HG02870 (cell line): ENCODE measurements at regions not wholly inside any gene's neighbourhood (a gene's known extent, or its start where the extent isn't known, plus 50 kb on each side); places are given as distances from the start of the nearest gene placed in this dataset.

Experiments used
- ATAC-seq: cut with Tn5 transposase; IDR thresholded peaks from one replicate; pipeline ENCODE4 v1.9.1; 2021; ENCODE audit warnings: mild to moderate bottlenecking, moderate library complexity; ENCODE audit not compliant: unreplicated experiment

DNA sequence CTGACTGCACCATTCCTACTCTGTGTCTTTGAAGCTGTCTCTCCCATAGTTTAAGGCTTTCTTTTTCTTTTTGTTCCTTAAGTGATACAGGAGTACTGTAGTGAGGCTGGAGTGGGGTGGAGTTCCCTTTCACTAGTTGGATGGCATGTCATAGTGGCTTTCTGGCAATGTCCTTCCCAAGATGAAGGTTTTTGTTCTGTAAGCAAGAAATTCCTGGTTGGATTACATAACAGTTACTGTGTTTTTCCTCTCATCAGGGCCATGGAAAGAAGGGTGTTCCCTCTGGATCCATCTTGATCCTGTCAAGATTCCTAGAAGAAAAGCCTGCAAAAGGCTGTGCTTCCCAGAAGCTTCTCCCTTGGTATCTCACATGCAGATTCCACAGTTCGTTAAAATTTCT is 84.2 kb downstream of the ACKR3 start:
- ATAC-seq: no peak

DNA sequence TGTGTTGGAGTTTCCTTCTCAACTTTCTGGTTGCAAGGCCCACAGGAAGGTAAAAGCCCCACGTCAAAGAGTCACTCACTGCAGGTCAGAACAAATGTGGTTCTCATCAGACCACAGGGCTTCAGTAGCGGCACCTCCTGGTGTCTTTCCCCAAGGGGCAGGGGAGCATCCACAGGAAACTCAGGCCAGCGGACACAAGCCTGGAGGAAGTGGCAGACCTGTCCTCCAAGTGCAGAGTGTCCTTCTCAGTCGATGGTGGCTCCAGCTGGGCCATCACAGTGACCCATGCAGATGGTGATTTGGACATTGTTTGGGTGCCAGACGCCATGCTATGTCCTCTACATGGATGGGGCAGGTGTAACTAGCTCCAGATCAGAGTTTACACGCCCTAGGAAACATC is 84.9 kb downstream of the ACKR3 start:
- ATAC-seq: no peak

DNA sequence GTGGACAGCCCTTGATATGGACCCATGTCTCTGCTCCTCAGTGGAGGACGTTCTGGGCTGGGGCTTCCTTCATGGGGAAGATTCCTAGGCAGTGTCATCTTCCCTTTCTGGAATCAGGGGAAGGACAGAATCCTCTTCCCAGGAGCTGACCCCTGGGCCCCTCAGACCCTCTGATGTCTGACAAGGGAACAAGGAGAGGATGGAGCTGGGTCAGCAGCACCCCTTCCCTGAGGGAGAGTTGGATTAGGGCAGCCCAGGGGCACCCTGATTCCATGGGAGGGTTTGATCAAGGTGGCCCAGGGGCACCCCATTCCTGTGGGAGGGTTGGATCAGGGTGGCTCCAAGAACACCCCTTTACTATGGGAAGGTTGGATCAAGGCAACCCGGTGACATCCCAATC is 86.5 kb downstream of the ACKR3 start:
- no peak for ATAC-seq

DNA sequence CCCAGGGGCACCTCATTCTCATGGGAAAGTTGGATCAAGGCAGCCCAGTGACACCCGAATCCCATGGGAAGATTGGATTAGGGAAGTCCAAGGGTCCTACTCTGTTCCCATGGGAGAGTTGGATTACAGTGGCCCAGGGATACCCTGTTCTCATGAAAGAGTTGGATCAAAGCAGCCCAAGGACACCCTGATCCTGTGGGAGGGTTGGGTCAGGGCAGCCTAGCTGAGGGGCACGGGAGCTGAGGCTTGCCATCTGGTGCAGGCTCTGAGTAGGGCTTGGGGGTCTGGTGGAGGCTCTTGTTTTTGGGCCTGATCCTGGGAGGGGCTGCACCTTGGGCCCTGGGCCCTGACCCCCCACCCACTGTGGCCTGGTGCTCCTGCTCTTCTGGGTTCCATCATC is 87.1 kb downstream of the ACKR3 start:
- ATAC-seq: no peak

DNA sequence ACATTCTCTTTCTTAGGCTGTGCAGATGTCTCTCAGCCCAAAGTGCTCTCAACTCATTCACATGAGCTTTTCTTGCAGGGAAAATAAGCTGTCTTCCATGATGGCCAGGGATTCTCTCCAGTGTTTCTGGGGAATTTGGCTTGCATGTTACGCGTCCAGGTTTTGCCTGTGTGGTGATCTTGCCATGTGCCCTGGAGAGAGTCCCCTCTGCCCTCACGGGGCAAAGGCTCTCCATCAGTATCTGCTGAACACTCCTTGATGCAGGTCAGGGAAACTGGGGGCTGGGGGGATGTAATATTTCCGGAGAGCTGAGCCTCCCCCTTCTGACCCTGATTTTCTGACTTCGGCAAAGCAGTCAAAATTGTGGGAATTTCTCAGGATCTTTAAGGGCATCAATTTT is 87.6 kb downstream of the ACKR3 start:
- ATAC-seq: no peak

DNA sequence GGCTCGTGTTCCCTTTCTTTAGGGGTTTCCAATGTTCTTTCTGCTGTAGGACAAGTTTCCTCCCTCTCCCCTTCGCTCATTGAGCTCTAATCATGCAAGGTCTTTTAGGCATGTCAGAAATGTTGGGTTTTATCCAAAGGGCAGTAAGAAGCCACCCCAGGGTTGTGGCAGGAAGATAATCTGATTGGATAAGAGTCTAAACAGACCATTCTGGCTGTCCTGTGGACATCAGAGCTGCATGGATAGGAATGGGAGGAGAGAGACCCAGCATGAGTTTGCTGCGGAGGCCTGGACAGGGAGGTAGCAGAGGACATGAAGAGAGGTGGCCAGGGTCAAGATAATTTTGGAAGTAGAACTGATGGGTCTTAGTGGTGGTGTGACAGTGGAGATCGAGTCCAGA is 88.2 kb downstream of the ACKR3 start:
- no peak for ATAC-seq

DNA sequence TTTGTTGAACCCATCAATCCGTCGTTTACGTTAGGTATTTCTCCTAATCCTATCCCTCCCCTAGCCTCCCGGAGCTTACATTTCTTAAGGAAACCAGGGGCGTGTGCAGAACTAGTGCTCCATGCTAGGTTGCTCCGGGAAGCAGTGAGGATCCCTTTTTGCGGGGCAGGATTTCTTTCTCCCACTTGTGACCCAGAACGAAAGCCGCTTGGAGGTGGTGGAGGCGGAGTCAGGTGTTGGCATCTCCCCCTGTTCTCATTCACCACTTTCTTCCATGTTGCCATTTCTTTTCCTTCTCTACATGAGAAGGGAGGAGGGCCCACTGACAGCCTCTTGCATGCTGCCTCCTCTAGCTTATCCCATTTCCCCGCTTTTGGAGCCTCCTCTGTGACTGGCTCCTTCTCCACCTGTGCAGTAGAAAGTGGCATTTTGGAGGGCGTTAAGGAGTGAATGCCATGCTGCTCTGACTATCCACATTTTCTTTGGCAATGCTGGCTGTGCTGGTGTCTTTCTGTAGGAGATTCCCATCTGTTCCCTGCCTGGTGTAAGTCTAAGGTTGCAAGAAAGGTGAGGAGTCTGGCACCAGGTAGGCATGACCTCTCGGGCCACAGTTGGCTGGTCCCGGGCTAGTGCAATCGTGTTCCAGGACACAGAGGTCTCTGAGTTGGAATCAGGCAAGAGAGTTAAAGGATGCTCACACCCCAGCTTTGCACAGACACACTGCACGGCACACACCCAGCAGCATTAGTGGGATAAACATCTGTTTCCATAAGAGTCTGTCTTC is 89.5 kb downstream of the ACKR3 start:
- ATAC-seq: no peak

DNA sequence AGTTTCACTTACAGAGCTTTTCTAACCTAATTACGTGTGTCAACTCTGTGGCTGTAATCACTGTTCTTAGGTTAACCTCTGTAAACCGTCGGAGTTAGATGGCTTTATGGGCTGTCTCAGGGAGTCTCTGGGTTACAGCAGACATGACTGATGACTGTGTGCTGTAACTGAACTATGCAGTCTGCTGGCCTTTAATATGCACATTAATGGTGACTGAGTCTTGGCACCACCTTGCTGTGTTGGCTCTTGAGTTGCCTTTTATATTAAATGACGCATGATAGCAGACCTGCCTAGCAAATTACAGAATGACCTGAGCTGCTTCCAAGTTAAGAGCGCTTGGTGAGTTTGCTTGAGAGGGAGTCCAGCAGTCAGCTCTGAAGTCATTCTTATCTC is 90.1 kb downstream of the ACKR3 start:
- ATAC-seq: no peak

DNA sequence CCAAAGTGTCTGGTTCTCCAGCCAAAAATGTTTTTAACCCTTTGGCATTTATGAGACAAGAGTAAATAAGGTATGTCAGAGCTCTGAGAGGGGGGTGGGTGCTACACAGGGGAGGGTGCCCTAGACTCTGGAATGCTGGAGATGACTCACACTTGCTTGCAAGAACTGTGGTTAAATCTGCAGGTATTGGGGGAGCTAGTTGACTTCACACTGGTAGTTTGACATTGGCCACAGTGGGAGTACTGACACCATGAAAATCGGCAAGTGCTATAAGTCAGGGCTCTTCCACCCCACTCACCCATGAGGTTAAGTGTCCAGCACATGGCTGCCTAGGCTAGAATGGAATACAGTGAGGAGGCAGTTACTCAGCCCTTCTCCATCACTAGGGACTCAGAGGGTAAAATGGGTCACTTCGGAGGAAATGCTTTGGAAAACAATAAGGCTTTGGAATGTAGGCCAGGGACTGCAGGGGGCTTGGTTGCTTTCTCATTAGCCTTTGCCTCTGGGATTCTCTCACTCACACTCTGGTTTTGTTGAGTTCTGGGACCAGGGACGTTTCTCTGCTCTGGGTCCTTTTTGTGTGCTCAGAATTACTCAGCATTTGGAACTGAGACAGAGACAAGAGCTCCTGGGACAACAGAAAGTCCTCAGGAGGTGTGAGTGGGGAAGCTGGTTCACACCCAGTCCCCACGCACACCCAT is 91.6 kb downstream of the ACKR3 start:
- no peak for ATAC-seq

DNA sequence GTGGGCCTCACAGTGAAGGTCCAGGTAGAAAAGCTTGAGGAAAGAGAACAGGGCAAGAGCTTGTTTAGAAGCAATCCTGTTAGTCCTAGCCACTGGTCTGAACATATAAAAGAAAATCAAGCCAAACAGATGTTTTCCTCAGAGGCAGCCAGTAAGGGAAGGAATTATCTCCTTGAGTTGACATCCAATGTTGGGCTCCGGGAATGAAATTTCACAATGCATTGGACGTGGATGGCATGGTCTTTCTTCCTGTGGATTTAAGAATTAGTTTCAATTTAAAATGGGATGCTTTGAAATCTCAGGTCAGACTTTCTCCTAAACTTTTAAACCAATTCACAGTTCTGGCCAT is 92.1 kb downstream of the ACKR3 start:
- no peak for ATAC-seq

DNA sequence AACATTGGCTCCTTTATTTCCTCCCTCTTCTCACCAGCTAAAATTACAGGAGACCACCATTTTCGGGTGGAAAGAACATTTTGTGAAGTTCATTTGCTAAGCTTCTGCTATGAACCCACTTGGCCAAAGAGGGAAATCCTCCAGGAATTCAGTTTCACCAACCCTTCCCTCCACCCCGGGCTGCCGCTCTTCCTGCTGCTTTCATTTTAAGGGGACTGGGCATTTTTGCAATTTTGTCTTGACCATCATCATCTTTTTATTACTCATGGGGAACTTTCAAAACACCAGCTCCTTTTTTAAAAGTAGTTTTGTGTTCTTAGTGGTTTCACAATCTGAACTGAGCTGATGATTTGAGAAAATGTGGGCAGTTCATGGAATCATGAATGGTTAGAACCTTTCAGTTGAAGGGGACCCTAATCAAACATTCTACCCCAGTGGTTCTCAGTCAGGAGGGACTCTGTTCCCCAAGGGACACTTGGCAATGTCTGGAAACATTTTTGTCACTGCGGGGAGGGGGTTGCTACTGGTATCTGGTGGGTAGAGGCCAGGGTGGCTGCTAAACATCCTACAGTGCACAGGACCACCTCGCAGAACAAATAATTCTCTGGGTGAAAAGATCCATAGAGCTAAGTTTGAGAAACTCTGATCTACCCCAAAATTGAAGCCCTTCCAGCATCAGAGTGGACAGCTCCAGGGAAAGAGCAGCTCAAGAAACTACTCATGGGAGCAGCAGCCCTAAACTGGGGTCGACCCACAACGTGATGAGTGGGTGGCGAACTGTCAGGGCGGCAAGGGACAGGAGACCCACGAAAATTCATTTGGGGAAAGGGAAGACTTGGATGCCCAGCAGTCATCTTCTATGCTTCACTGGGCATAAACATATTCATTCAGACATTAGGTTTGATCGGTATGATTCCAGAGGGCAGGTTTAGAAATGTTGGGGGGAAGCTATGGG is 92.9 kb downstream of the ACKR3 start:
- no peak for ATAC-seq

DNA sequence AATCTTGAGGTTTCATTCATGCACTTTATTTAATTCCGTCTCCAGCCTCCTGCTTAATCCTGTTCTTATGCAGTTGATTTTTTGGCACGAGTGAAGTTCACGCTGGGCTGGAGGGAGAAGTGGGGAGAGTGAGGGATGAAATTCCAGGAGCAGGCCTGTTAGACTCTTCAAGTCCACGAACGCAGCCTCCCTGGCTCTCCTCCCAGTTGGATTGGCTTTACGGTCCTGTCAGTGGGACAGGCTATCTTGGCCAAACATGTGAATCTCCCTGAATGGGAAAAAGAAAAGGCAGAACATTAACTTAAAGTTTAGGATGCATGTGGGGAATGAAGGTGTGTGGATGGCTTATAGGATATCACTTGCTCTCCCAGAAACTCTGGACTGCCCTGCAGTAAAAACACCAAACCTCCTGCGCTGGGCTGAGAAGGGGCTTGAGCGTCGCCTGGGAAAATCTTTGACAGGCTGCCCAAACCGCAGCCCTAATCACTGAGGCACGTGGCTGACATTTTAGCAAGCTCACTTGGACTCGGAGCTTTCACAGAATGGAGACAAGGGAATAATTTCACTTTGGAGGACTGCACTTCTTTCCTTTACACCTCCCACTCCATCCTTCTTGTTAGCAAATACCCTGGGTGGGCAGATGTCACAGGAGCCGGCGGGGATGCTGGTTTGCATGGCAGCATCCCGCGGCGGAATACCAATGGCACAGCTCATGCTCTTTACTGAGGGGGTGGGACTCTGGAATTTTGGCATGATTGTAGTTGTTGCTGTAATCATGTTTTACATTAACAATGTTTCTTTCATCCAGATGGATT is 93.9 kb downstream of the ACKR3 start:
- no peak for ATAC-seq

DNA sequence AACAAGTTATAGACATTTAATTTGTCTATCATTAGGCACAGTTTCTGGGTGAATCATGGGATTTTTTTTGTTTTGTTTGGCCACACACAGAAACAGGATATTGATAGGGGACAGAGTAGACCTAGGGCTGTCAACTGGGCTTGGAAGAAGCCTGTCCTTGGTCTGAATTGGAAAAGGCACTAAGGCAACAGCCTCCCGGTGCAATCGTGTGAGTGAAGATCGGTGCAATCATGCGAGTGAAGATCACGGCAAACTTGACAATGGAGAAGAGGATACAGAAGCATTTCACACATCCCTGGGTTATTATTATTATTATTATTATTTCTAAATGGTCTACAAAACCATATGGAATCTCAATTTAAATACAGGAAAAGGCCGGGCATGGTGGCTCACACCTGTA is 94.5 kb downstream of the ACKR3 start:
- ATAC-seq: no peak

DNA sequence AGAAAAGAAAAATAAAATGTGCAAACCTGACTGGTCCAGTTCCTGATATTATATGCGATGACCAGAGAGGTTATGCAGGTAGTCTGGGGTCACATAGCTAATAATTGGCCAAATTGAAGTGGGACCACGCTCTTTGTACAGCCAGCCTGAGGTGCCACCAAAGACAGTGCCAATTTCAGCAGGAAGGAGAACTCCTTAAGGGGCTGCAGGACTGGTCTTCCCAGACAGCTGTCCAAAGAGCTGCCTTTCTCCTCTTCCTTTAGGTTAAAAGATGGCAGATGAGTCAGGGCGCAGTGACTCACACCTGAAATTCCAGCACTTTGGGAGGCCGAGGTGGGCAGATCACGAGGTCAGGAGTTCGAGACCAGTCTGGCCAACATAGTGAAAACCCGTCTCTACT is 95.5 kb downstream of the ACKR3 start:
- ATAC-seq: no peak

DNA sequence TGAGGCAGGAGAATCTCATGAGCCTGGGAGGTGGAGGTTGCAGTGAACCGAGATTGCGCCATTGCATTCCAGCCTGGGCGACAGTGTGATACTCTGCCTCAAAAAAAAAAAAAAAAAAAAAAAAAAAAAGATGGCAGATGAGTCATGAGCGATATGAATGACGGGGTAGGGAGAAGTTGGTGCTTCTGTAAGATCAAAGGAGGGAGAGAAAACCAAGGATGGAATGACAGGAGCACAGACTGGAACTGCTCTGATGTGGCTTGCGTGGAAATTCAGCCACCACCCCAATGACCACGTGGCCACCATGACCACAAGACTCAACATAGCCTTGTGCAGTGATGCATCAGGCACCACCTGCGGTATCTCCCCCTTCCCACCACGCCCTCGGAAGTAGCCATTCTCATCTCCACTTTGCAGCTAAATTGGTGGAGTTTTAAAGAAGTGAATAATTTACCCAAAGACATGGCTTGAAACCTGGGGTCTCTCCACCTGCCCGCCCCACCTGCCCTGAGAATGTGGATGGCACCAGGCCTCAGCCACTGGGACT is 96.0 kb downstream of the ACKR3 start:
- no peak for ATAC-seq

DNA sequence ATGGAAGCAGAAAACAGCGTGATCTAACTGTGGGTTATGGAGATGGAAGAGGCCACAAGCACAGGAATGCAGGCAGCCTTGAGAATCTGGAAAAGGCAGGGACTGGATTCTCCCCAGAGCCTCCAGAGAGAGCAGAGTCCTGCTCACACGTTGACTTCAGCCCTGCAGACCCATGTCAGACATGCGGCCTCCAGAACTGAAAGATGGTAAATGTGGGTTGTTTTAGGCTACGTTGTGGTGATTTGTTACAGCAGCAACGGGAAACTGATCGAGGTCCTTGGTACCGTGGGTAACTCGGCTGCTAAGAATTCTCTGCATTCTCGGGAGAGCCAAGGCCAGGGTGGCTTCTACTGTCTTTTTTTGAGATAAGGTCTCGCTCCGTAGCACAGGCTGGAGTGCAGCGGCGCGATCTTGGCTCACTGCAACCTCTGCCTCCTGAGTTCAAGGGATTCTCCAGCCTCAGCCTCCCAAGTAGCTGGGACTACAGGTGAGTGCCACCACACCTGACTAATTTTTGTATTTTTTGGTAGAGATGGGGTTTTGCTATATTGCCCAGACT is 97.1 kb downstream of the ACKR3 start:
- no peak for ATAC-seq

DNA sequence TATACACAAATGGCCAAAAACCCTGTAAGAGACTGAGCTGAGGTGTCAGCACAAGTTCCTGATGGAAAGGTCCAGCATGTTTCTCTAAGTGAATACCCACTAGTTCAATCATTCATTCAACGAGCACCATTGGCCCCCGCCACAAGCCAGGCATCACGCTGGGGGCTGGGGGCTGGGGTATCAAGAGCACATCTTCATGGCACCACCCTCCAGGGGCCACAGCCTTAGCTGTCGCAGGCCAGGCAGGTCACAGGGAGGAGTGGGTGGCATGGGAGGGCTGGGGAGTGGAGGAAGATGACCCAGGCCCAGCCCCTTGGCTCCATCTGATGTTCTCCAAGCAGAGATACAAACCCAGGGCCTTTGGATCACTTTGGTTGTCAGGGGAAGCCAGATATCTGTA is 97.9 kb downstream of the ACKR3 start:
- ATAC-seq: no peak

DNA sequence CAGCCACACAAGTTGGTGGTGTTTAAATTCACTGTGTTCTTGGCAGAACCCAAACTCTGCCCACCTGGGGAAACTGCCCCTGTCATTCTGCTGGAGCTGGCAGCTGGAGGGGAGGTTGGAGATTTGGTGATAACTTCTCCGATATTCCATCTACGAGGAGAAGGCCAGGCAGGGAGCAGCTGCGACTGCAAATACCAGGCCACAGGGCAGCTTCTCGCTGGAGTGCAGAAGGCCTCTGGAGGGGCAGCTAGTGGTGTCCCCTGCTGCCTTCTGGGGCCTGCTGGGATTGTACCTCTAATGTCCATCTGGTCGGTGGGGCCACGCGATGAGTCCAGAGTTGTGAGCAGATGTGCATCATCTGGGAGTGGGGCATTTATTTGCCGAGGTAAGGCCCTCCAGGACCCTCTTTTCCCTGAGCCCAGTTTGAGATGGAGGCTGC is 98.9 kb downstream of the ACKR3 start:
- no peak for ATAC-seq

DNA sequence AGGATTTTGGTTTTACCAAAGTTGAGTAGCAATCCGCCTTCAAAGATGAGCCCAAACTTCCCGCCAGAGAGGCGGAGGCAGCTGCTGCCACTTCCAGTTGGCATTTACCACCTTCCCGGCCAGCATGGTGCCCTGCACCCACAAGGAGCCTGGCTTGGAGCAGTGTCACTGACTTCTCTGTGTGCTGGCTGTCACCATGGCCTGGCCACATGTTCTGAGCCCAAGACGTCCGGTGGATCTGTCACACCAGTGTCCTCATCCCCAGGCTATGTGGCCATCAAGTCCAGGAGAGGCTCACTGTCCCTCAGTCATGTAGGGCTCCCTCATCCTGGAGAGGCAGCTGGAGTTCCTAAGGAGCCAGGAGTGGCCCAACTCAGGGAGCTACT is 100.6 kb downstream of the ACKR3 start:
- no peak for ATAC-seq

DNA sequence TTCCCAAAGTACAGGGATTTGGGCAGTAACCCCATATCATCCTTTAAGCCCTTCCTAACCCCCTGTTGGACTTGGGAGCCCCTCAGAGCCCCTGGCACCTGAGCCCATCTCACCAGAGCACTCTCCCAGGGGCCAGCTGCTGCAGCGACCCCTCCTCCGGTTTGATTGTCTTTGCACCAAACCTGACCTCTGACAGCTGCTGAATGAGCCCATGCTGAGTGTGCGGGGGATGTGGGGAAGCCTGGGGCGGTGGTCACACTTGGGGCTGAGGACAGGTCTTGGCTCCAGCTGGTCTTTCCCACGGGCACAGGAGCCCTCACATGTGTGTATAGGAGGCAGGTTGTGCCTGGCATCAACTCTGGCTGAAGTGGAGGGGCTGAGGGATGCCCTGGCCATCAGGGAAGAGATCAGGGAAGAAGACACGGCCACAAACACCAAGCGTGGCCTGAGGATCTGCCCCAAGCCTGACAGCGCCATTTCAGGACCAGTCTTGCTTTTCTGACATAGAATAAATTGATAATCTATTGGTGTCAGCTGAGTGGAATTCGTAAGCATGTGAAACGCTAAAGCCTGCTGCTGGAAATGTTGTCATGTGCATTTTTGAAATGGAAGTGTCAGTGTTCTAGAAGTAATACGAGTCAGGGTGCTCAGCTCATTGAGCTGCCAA is 102.4 kb downstream of the ACKR3 start:
- no peak for ATAC-seq
